ENCODE measurements at regions not wholly inside any gene's neighbourhood (a gene's known extent, or its start where the extent isn't known, plus 50 kb on each side); places are given as distances from the start of the nearest gene placed in this dataset.

- no peak overlapping the region for H3K4me3 Mint-ChIP-seq
- H3K27ac Mint-ChIP-seq, result no peak overlapping the region
Observed at GRCh38 chr3:16090706-16091105, 83.8 kb upstream of the GALNT15 start.

GRCh38 chr3:16092923-16093322 is 81.6 kb upstream of the GALNT15 start:
- Mint-ChIP-seq H3K4me3 (no peak overlapping the region), H3K27me3 (ENCODE audit: low read depth in 3 of 3) (peaks cover 0 to 5% (median 2%) of the 10 kb centered on the region in 3 donors), H3K4me1 (no peaks in the 10 kb centered on the region), H3K36me3 (no peaks in the 10 kb centered on the region), H3K27ac (no peak overlapping the region), H3K9me3 (peaks cover 4 to 16% (median 7%) of the 10 kb centered on the region in 7 donors)
- TF ChIP-seq, protein P1, sequence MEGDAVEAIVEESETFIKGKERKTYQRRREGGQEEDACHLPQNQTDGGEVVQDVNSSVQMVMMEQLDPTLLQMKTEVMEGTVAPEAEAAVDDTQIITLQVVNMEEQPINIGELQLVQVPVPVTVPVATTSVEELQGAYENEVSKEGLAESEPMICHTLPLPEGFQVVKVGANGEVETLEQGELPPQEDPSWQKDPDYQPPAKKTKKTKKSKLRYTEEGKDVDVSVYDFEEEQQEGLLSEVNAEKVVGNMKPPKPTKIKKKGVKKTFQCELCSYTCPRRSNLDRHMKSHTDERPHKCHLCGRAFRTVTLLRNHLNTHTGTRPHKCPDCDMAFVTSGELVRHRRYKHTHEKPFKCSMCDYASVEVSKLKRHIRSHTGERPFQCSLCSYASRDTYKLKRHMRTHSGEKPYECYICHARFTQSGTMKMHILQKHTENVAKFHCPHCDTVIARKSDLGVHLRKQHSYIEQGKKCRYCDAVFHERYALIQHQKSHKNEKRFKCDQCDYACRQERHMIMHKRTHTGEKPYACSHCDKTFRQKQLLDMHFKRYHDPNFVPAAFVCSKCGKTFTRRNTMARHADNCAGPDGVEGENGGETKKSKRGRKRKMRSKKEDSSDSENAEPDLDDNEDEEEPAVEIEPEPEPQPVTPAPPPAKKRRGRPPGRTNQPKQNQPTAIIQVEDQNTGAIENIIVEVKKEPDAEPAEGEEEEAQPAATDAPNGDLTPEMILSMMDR (IDR thresholded peaks at IDR 0.05), result no peak
- no peak overlapping the region for H2AFZ ChIP-seq (ENCODE audit: insufficient read depth, low read depth, low read length, poor library complexity, severe bottlenecking)
- no CpG with 5 or more reads among the region's 5 CpGs for WGBS (ENCODE audit: insufficient coverage)
- intact Hi-C loops (cut with micrococcal nuclease), result no loop called here
- no peak overlapping the region for H3K9ac ChIP-seq (ENCODE audit: insufficient read depth, low read length, poor library complexity, severe bottlenecking)
- H3K4me1 ChIP-seq (ENCODE audit: control insufficient read depth in 1 of 2, insufficient read depth in 2 of 2, low read length in 2 of 2), result no peaks in the 10 kb centered on the region
- no peaks in the 10 kb centered on the region for H3K36me3 ChIP-seq (replicated peaks in 1 of 2; ENCODE audit: control insufficient read depth in 1 of 2, insufficient read depth in 2 of 2, low read length in 2 of 2)
- H3K79me2 ChIP-seq (ENCODE audit: insufficient read depth, low read length), result no peaks in the 10 kb centered on the region
- no peak overlapping the region for H3K4me3 ChIP-seq (replicated peaks in 1 of 3; ENCODE audit: low read depth in 2 of 3, low read length in 3 of 3)
- no peaks in the 10 kb centered on the region for H3K9me3 ChIP-seq (replicated peaks in 1 of 2; ENCODE audit: control insufficient read depth in 1 of 2, insufficient read depth in 1 of 2, low read length in 2 of 2)
- no peaks in the 10 kb centered on the region for H3K27me3 ChIP-seq (ENCODE audit: control insufficient read depth in 2 of 2, insufficient read depth in 2 of 2, low read length in 2 of 2)
- H3K4me2 ChIP-seq (replicated peaks; ENCODE audit: extremely low read depth, low read length, poor library complexity, severe bottlenecking), result no peak overlapping the region
- H3K27ac ChIP-seq (ENCODE audit: low read depth in 1 of 2, low read length in 2 of 2), result no peak overlapping the region
- DNase-seq, result no peak
- no peaks in the 10 kb centered on the region for H4K20me1 ChIP-seq (ENCODE audit: insufficient read depth, low read length)

More at GRCh38 chr3:16090706-16091105, 83.8 kb upstream of the GALNT15 start:
- no peaks in the 10 kb centered on the region for H3K36me3 Mint-ChIP-seq
- intact Hi-C loops (cut with micrococcal nuclease), result no loop called here
- no peaks in the 10 kb centered on the region for H3K9me3 ChIP-seq (replicated peaks in 1 of 2; ENCODE audit: control insufficient read depth in 1 of 2, insufficient read depth in 1 of 2, low read length in 2 of 2)
- H3K4me1 Mint-ChIP-seq, result no peaks in the 10 kb centered on the region
- H2AFZ ChIP-seq (ENCODE audit: insufficient read depth, low read depth, low read length, poor library complexity, severe bottlenecking), result no peak overlapping the region
- H4K20me1 ChIP-seq (ENCODE audit: insufficient read depth, low read length), result no peaks in the 10 kb centered on the region
- no peak overlapping the region for H3K4me2 ChIP-seq (replicated peaks; ENCODE audit: extremely low read depth, low read length, poor library complexity, severe bottlenecking)
- H3K79me2 ChIP-seq (ENCODE audit: insufficient read depth, low read length), result no peaks in the 10 kb centered on the region
- no peak overlapping the region for H3K9ac ChIP-seq (ENCODE audit: insufficient read depth, low read length, poor library complexity, severe bottlenecking)
- H3K36me3 ChIP-seq (replicated peaks in 1 of 2; ENCODE audit: control insufficient read depth in 1 of 2, insufficient read depth in 2 of 2, low read length in 2 of 2), result no peaks in the 10 kb centered on the region
- H3K9me3 Mint-ChIP-seq, result peaks cover 0 to 3% (median 0%) of the 10 kb centered on the region in 7 donors
- H3K27me3 Mint-ChIP-seq (ENCODE audit: low read depth in 3 of 3), result peaks cover 0 to 5% (median 2%) of the 10 kb centered on the region in 3 donors
- H3K4me1 ChIP-seq (ENCODE audit: control insufficient read depth in 1 of 2, insufficient read depth in 2 of 2, low read length in 2 of 2), result no peaks in the 10 kb centered on the region
- TF ChIP-seq, protein P1 (IDR thresholded peaks at IDR 0.05), result no peak
- DNase-seq, result no peak
- no peak overlapping the region for H3K4me3 ChIP-seq (replicated peaks in 1 of 3; ENCODE audit: low read depth in 2 of 3, low read length in 3 of 3)
- no peak overlapping the region for H3K27ac ChIP-seq (ENCODE audit: low read depth in 1 of 2, low read length in 2 of 2)
- H3K27me3 ChIP-seq (ENCODE audit: control insufficient read depth in 2 of 2, insufficient read depth in 2 of 2, low read length in 2 of 2), result no peaks in the 10 kb centered on the region

All from CD14-positive monocyte (primary cell).